ENCODE measurements at regions not wholly inside any gene's neighbourhood (a gene's known extent, or its start where the extent isn't known, plus 50 kb on each side); places are given as distances from the start of the nearest gene placed in this dataset.
"Not testable (repeated sequence)": the region's sequence is repeated elsewhere in the genome, so short reads cannot be mapped to it uniquely, and the experiment has no call there.

DNA sequence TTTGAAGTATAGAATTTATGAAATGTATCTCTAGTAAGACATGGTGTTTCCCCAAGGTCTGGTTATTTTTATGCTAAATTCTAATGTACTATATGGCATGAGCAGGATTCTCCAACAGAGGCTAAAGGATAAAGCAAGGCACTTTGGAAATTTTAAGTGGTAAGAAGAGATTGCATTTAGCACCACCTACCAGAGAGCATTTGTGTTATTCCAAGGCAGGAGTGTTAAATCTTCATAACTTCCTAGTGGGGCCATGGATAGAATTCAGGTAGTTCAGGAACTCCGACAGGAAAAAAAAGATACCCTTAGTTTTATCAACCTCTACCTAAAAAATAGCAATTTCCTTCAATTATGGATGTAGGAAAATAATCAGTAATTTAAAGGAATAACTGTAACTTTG, 497.4 kb upstream of the CRIM1 start:
- Histone ChIP-seq H3K27me3 (ENCODE audit: control insufficient read depth in 1 of 2, insufficient read depth in 2 of 2, low read length in 2 of 2) (no peaks in the 10 kb centered on the region), H3K4me1 (ENCODE audit: insufficient read depth, low read length) (no peaks in the 10 kb centered on the region), H3K9me3 (ENCODE audit: low read length) (no peaks in the 10 kb centered on the region), H3K9ac (ENCODE audit: low read length) (no peak overlapping the region), H3K27ac (ENCODE audit: low read depth, low read length) (no peak overlapping the region), H3K36me3 (ENCODE audit: insufficient read depth, low read length) (no peaks in the 10 kb centered on the region), H3K4me3 (ENCODE audit: low read depth in 1 of 2, low read length in 2 of 2) (no peak overlapping the region)

DNA sequence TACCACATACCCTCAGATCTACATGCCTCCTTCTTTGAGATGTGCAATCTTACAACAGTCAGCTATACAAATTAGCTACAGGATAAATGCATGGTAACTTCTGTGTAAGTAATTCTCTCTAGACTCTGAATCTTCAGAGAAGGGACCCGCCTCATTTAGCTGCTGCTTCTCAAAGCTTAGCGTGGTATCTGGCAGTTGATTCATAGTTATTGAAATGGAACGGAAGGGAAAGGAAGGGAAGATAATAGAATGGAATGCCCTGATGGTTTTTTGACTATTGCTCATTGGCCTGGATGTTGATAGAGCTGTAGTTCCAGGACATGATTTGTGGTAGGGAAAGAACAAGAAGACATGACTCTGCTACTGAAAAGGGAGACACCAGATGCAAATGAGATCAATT, 498.1 kb upstream of the CRIM1 start:
- H3K4me1 ChIP-seq (ENCODE audit: insufficient read depth, low read length) = no peaks in the 10 kb centered on the region
- no peak overlapping the region for H3K27ac ChIP-seq (ENCODE audit: low read depth, low read length)

DNA sequence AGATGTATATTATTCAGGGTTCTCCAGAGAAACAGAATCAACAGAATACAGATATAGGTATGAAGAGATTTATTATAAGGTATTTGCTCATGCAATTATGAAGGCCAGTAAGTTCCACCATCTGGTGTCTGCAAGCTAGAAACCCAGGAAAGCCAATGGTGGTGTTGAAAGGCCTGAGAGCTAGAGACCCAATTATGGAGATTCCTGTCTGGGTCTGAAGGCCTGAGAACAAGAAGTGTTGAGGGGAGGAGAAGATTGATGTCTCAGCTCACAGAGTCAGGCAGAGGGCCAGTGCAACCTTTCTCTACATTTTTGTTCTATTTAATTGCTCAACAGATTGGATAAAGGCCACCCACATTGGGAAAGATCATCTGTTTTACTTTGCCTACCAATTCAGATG, 524.2 kb upstream of the CRIM1 start:
- Histone ChIP-seq H3K4me1 (ENCODE audit: insufficient read depth, low read length) (no peaks in the 10 kb centered on the region), H3K27ac (ENCODE audit: low read depth, low read length) (no peak overlapping the region), H3K9me3 (ENCODE audit: low read length) (no peaks in the 10 kb centered on the region), H3K9ac (ENCODE audit: low read length) (no peak overlapping the region), H3K4me3 (ENCODE audit: low read depth in 1 of 2, low read length in 2 of 2) (no peak overlapping the region), H3K27me3 (ENCODE audit: control insufficient read depth in 1 of 2, insufficient read depth in 2 of 2, low read length in 2 of 2) (no peaks in the 10 kb centered on the region), H3K36me3 (ENCODE audit: insufficient read depth, low read length) (no peaks in the 10 kb centered on the region)

More for the DNA sequence above, 498.1 kb upstream of the CRIM1 start:
- no peak overlapping the region for H3K4me3 ChIP-seq (ENCODE audit: low read depth in 1 of 2, low read length in 2 of 2)
- no peaks in the 10 kb centered on the region for H3K36me3 ChIP-seq (ENCODE audit: insufficient read depth, low read length)
- H3K9ac ChIP-seq (ENCODE audit: low read length) = no peak overlapping the region
- H3K27me3 ChIP-seq (ENCODE audit: control insufficient read depth in 1 of 2, insufficient read depth in 2 of 2, low read length in 2 of 2) = no peaks in the 10 kb centered on the region
- no peaks in the 10 kb centered on the region for H3K9me3 ChIP-seq (ENCODE audit: low read length)

DNA sequence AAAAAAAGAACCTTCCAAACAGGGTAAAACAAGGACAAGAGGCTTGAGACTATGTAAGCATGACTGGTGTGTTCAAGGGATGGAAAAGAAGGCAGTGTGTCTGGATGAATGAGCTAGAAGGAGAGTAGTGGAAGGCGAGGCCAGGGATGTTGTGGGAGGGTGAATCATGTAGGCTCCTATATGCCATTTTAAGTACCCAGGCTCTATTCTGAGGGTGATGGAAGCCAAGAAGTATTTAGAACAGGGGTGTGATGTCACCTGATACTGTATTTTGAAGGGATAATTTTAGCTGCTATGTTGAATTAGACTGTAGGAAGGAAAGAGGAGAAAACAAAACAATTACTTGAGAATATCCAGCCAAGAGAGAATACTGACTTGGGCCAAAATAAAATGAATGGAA, 524.7 kb upstream of the CRIM1 start:
- H3K9ac ChIP-seq (ENCODE audit: low read length) = no peak overlapping the region
- no peaks in the 10 kb centered on the region for H3K36me3 ChIP-seq (ENCODE audit: insufficient read depth, low read length)
- no peaks in the 10 kb centered on the region for H3K4me1 ChIP-seq (ENCODE audit: insufficient read depth, low read length)
- H3K27me3 ChIP-seq (ENCODE audit: control insufficient read depth in 1 of 2, insufficient read depth in 2 of 2, low read length in 2 of 2) = no peaks in the 10 kb centered on the region
- no peak overlapping the region for H3K27ac ChIP-seq (ENCODE audit: low read depth, low read length)
- no peaks in the 10 kb centered on the region for H3K9me3 ChIP-seq (ENCODE audit: low read length)
- H3K4me3 ChIP-seq (ENCODE audit: low read depth in 1 of 2, low read length in 2 of 2) = no peak overlapping the region

DNA sequence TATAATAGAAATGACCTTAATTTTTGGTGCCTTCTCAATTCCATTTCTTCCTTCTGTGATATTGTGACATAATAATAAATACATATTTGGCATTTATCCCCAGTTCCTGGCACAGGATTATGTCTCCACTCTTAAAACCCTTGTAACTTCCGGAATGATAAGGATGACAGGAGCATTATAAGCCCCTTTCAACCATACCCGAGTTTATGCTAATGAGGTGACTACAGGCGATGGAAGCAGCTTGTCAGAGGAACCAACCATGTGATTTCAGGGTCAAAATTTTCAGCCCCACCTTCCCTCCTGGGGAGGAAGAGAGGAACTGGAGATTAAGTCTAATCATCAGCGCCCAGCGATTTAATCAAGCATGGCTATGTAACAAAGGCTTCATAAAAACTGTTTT, 528.5 kb upstream of the CRIM1 start:
- Histone ChIP-seq H3K36me3 (ENCODE audit: insufficient read depth, low read length) (no peaks in the 10 kb centered on the region), H3K9ac (ENCODE audit: low read length) (no peak overlapping the region)

DNA sequence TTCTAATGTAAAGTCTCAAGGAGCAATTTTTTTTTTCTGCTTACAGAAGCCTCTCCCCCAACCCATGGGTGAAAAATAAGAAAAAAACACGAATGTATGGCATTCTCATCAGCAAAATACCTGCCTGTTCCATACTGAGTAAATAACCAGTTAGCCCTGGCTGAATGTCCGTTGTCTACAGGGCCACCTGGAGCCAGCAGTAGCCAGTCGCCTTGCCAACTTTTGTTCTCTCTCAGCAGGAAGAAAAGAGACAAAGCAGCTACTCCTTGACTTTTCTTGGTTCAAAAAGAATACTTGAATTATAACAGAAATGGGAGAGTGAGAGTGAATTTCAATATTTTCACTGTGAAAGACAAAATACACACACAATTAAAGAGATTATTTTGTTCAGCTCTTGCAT, 532.9 kb upstream of the CRIM1 start:
- H3K4me1 ChIP-seq (ENCODE audit: insufficient read depth, low read length) = no peaks in the 10 kb centered on the region
- no peaks in the 10 kb centered on the region for H3K27me3 ChIP-seq (ENCODE audit: control insufficient read depth in 1 of 2, insufficient read depth in 2 of 2, low read length in 2 of 2)
- H3K27ac ChIP-seq (ENCODE audit: low read depth, low read length) = no peak overlapping the region
- H3K4me3 ChIP-seq (ENCODE audit: low read depth in 1 of 2, low read length in 2 of 2) = no peak overlapping the region
- no peaks in the 10 kb centered on the region for H3K36me3 ChIP-seq (ENCODE audit: insufficient read depth, low read length)
- no peaks in the 10 kb centered on the region for H3K9me3 ChIP-seq (ENCODE audit: low read length)
- no peak overlapping the region for H3K9ac ChIP-seq (ENCODE audit: low read length)

More for the DNA sequence above, 528.5 kb upstream of the CRIM1 start:
- H3K9me3 ChIP-seq (ENCODE audit: low read length) = no peaks in the 10 kb centered on the region
- H3K27ac ChIP-seq (ENCODE audit: low read depth, low read length) = no peak overlapping the region
- H3K27me3 ChIP-seq (ENCODE audit: control insufficient read depth in 1 of 2, insufficient read depth in 2 of 2, low read length in 2 of 2) = no peaks in the 10 kb centered on the region
- H3K4me3 ChIP-seq (ENCODE audit: low read depth in 1 of 2, low read length in 2 of 2) = no peak overlapping the region
- no peaks in the 10 kb centered on the region for H3K4me1 ChIP-seq (ENCODE audit: insufficient read depth, low read length)

DNA sequence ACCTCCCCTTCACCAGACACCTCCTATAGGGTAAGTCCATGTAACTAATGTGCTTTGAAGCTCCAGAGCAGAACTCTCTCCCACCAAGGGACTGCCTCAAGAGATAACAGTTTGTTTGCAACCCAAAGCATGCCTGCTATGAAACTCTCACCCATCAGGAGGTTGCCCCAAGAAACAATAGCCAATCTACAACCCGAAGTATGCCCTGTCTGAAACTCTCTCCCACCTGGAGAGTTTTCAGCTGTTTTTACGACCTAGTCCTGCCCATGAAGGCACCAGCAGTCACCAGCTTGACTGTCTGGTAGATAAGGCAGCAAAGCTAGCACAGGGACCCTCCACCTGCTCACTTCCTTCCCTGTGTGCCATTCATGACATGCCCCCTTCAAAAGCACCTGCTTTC, 533.9 kb upstream of the CRIM1 start:
- Histone ChIP-seq H3K4me3 (ENCODE audit: low read depth in 1 of 2, low read length in 2 of 2) (no peak overlapping the region), H3K9me3 (ENCODE audit: low read length) (no peaks in the 10 kb centered on the region), H3K9ac (ENCODE audit: low read length) (no peak overlapping the region), H3K36me3 (ENCODE audit: insufficient read depth, low read length) (no peaks in the 10 kb centered on the region), H3K27me3 (ENCODE audit: control insufficient read depth in 1 of 2, insufficient read depth in 2 of 2, low read length in 2 of 2) (no peaks in the 10 kb centered on the region), H3K4me1 (ENCODE audit: insufficient read depth, low read length) (no peaks in the 10 kb centered on the region), H3K27ac (ENCODE audit: low read depth, low read length) (no peak overlapping the region)

DNA sequence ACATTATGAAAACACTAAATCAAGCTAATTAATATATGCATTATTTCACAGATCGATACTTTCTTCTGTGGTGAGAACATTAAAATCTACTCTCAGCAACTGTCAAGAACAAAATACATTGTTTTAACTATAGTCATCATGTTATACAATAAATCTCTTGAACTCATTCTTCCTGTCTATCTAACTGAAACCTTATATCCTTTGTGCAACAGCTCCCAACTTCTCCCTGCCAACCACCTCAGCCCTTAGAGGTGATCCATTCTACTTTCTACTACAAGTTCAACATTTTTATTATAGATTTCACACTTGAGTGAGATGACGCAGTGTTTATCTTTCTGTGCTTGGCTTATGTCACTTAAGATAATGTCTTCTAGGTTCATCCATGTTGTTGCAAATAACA, 535.2 kb upstream of the CRIM1 start:
- Histone ChIP-seq H3K4me3 (ENCODE audit: low read depth in 1 of 2, low read length in 2 of 2) (no peak overlapping the region), H3K27ac (ENCODE audit: low read depth, low read length) (no peak overlapping the region), H3K36me3 (ENCODE audit: insufficient read depth, low read length) (no peaks in the 10 kb centered on the region), H3K27me3 (ENCODE audit: control insufficient read depth in 1 of 2, insufficient read depth in 2 of 2, low read length in 2 of 2) (no peaks in the 10 kb centered on the region), H3K9me3 (ENCODE audit: low read length) (no peaks in the 10 kb centered on the region), H3K4me1 (ENCODE audit: insufficient read depth, low read length) (no peaks in the 10 kb centered on the region), H3K9ac (ENCODE audit: low read length) (no peak overlapping the region)

DNA sequence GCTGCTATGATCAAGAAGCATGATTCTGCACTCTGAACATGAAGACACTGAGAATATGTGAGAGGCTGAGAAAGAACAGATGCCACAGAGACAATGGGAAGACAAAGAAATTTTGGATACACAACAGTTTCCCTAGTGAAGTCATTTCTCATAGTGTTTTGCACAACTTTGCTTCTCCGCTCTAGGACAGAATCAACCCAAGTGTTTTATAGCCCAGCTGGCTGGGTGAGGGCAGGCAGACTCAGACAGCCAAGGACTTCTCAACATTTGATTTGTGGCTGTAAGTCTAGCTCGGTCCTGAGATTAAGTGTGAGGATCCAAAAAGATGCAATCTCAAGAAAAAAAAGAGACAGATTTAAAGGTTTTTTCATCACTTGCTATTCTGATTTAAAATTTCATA, 536.5 kb upstream of the CRIM1 start:
- Histone ChIP-seq H3K9me3 (ENCODE audit: low read length) (no peaks in the 10 kb centered on the region), H3K9ac (ENCODE audit: low read length) (no peak overlapping the region), H3K27ac (ENCODE audit: low read depth, low read length) (no peak overlapping the region), H3K4me1 (ENCODE audit: insufficient read depth, low read length) (no peaks in the 10 kb centered on the region), H3K27me3 (ENCODE audit: control insufficient read depth in 1 of 2, insufficient read depth in 2 of 2, low read length in 2 of 2) (no peaks in the 10 kb centered on the region), H3K4me3 (ENCODE audit: low read depth in 1 of 2, low read length in 2 of 2) (no peak overlapping the region), H3K36me3 (ENCODE audit: insufficient read depth, low read length) (no peaks in the 10 kb centered on the region)

DNA sequence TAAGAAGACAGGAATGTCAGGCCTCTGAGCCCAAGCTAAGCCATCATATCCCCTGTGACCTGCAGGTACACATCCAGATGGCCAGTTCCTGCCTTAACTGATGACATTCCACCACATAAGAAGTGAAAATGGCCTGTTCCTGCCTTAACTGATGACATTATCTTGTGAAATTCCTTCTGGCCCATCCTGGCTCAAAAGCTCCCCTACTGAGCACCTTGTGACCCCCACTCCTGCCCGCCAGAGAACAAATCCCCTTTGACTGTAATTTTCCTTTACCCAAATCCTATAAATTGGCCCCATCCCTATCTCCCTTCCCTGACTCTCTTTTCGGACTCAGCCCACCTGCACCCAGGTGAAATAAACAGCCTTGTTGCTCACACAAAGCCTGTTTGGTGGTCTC, 537.2 kb upstream of the CRIM1 start:
- H3K4me1 ChIP-seq (ENCODE audit: insufficient read depth, low read length); H3K9ac ChIP-seq (ENCODE audit: low read length); H3K9me3 ChIP-seq (ENCODE audit: low read length); H3K4me3 ChIP-seq (ENCODE audit: low read depth in 1 of 2, low read length in 2 of 2); H3K27ac ChIP-seq (ENCODE audit: low read depth, low read length); H3K36me3 ChIP-seq (ENCODE audit: insufficient read depth, low read length); H3K27me3 ChIP-seq (ENCODE audit: control insufficient read depth in 1 of 2, insufficient read depth in 2 of 2, low read length in 2 of 2): not testable (repeated sequence)

DNA sequence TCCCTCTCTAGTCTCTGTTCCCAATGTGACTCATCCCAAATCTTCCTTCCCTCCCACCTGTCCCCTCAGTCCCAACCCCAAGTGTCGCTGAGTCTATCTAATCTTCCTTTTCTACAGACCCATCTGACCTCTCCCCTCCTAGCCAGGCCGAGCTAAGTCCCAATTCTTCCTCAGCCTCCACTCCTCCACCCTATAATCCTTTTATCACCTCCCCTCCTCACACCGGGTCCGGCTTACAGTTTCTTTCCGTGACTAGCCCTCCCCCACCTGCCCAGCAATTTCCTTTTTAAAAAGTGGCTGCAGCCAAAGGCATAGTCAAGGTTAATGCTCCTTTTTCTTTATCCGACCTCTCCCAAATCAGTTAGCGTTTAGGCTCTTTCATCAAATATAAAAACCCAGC, 541.0 kb upstream of the CRIM1 start:
- H3K27me3 ChIP-seq (ENCODE audit: control insufficient read depth in 1 of 2, insufficient read depth in 2 of 2, low read length in 2 of 2) = not testable (repeated sequence)

DNA sequence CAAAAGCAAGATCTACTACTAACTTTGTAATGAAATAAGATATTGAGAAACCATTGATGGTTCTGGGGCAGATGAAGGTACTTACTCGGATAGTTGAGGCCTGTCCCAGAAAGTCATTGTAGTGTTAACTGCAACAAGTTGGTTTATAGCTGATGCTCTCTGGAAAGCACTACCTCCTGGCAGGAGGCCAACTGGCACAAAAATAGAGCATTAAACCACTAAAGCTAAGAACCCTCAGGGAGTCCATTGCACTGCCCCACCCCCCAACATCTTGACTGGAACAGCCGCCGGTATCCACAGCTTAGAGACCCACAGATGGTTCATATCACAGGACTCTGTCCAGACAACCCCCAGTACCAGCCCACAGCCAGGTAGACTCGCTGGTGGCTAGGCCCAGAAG, 552.5 kb upstream of the CRIM1 start:
- Histone ChIP-seq H3K27me3 (ENCODE audit: control insufficient read depth in 1 of 2, insufficient read depth in 2 of 2, low read length in 2 of 2) (no peaks in the 10 kb centered on the region), H3K9me3 (ENCODE audit: low read length) (no peaks in the 10 kb centered on the region), H3K27ac (ENCODE audit: low read depth, low read length) (no peak overlapping the region), H3K9ac (ENCODE audit: low read length) (no peak overlapping the region), H3K4me1 (ENCODE audit: insufficient read depth, low read length) (no peaks in the 10 kb centered on the region), H3K4me3 (ENCODE audit: low read depth in 1 of 2, low read length in 2 of 2) (no peak overlapping the region), H3K36me3 (ENCODE audit: insufficient read depth, low read length) (no peaks in the 10 kb centered on the region)

More for the DNA sequence above, 541.0 kb upstream of the CRIM1 start:
- H3K27ac ChIP-seq (ENCODE audit: low read depth, low read length); H3K9me3 ChIP-seq (ENCODE audit: low read length); H3K36me3 ChIP-seq (ENCODE audit: insufficient read depth, low read length); H3K4me3 ChIP-seq (ENCODE audit: low read depth in 1 of 2, low read length in 2 of 2); H3K4me1 ChIP-seq (ENCODE audit: insufficient read depth, low read length); H3K9ac ChIP-seq (ENCODE audit: low read length): not testable (repeated sequence)

Measured in muscle layer of colon (tissue), 2 donors.